HG03025 (cell line): ENCODE measurements at regions not wholly inside any gene's neighbourhood (a gene's known extent, or its start where the extent isn't known, plus 50 kb on each side); places are given as distances from the start of the nearest gene placed in this dataset.
"Not testable (repeated sequence)": the region's sequence is repeated elsewhere in the genome, so short reads cannot be mapped to it uniquely, and the experiment has no call there.

Experiments
- ATAC-seq: cut with Tn5 transposase; IDR thresholded peaks from one replicate; pipeline ENCODE4 v1.9.1; 2021; ENCODE audit warnings: mild to moderate bottlenecking, moderate library complexity; ENCODE audit not compliant: unreplicated experiment, low FRiP score

- no peak for ATAC-seq
Measured at GRCh38 chr16:60091071-60091470, 1357.0 kb upstream of the GOT2 start.

- ATAC-seq = no peak
Measured at GRCh38 chr16:60087530-60087929, 1353.4 kb upstream of the GOT2 start.

- ATAC-seq = not testable (repeated sequence)
Measured at GRCh38 chr16:60078819-60079218, 1344.7 kb upstream of the GOT2 start.

- no peak for ATAC-seq
Measured at GRCh38 chr16:60077861-60078260, 1343.7 kb upstream of the GOT2 start.

DNA sequence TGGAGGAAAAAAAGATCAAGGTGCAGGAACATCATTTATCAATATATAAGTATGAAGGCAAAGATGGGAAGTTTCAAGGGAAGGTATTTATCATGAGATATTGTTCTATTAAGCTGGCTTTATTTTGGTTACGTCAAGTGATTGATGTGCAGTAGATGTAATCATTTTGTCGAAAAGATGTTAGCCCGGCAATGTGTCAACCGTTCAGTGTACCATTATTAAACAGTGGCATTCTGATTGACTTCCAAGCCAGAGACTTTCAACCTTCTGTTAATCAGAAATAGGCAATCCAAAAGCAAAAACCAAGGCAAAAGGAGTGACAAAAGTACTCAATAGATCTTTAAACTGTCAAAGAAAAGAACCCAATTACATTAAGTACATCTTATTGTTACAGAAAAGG lies 1340.3 kb upstream of the GOT2 start:
- no peak for ATAC-seq

DNA sequence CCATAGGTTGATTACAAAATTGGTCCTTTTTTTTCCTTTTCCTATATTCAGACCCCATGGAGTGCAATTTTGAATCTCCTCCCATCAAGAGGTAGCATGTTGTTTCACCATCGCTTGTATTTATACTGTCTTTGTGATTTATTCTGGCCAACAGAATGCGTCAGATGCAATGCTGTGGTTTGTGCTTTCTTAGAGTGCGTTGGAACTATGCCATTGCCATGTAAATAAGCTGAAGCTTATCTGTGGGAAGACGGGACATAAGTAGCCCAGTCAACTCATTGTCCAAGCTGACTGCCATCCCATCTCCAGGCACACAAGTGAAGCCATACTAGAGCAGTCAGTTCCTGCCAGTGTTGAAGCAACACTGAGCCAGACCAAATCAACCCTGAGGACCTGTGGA lies 1339.3 kb upstream of the GOT2 start:
- no peak for ATAC-seq

DNA sequence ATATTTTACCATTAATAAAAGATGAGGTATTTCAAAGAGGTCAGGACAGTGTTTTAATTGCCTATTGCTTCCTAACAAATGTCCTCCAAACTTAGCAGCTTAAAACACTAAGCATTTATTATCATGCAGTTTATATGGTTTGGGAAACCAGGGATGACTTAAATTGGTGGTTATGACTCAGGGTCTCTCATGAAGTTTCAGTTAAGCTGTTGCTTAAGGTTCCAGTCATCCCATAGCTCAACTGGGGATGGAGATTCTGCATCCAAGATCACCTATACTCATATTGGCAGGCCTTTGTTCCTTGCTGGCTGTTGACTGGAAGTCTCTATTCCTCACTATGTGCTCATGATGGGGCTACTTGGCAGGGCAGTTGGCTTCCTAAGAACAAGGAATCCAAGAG lies 1329.9 kb upstream of the GOT2 start:
- ATAC-seq = no peak

GRCh38 chr16:60061396-60061795 lies 1327.3 kb upstream of the GOT2 start:
- no peak for ATAC-seq

DNA sequence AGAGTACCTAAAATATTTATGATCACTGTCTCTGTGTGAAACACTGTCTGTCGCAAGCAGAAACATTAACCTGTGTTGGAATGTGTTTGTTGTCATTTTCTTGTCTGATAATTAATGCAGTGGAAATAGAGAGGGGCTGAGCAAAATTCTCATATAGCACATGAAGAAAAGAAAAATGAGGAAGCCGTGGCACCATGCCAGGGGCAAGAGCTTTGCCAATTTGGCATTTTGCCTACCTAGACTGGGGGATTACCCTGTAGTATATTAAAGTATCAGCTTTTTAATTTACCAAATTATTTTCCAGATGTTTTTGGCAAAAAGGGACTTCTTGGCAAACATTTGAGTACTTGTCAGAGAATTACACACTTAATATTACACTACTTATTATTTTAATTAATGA lies 1326.6 kb upstream of the GOT2 start:
- ATAC-seq = no peak

DNA sequence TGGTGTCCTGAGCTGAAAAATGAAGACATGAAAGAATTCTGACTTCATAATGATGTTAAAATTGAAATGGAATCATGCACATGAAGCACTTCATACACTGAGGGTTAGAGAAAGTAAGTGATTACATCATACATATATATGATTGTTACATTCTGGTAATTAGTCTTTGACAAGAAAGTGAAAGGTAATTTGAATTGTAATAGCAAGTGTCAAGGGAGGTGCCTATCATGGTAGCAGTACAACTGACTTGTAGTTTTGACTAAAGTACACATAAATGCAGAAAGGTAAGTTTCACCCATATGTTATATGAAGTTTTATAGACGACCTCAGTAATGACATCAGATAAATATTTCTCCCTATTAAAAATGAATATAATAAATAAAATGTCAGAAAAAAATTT lies 1325.0 kb upstream of the GOT2 start:
- no peak for ATAC-seq

GRCh38 chr16:60041671-60042070 lies 1307.6 kb upstream of the GOT2 start:
- no peak for ATAC-seq

DNA sequence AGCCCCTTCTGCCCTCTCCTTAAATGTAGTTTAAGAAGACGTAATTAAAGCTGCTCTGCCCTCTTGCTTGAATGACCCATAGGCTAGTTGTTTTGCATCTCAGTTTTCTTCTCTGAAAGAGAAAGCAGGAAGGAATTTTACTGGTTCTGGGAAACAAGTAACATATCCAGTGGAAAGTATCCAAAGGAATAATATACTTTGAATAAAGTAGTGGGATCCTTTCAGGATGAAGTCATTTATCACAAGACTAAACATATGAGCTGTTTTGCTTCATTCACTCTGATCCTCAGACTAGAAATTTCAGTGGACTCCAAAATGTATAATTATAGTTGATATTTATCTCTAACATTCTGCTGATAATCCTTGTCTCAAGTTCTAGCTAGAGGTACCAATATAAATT lies 1297.6 kb upstream of the GOT2 start:
- no peak for ATAC-seq

- ATAC-seq = no peak
Measured at GRCh38 chr16:60027351-60027750, 1293.2 kb upstream of the GOT2 start.

DNA sequence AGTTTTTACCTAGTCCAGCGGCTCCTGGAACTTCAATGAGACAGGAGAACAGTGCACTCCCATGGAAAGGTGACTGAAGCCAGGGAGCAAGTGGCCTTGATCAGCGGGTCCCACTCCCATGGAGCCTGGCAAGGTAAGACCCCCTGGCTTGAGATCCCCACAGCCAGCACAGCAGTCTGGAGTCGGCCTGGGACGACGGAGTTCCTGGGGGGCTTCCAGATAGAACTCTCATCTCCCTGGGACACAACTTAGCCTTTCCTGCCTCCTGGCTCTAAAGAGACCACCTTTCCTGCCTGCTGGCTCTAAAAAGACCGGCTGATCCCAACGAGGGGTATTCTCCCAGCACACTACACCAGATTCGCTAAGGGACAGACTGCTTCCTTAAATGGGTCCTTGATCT lies 1279.0 kb upstream of the GOT2 start:
- no peak for ATAC-seq

- no peak for ATAC-seq
Measured at GRCh38 chr16:60001523-60001922, 1267.4 kb upstream of the GOT2 start.

- ATAC-seq = no peak
Measured at GRCh38 chr16:59997706-59998105, 1263.6 kb upstream of the GOT2 start.

DNA sequence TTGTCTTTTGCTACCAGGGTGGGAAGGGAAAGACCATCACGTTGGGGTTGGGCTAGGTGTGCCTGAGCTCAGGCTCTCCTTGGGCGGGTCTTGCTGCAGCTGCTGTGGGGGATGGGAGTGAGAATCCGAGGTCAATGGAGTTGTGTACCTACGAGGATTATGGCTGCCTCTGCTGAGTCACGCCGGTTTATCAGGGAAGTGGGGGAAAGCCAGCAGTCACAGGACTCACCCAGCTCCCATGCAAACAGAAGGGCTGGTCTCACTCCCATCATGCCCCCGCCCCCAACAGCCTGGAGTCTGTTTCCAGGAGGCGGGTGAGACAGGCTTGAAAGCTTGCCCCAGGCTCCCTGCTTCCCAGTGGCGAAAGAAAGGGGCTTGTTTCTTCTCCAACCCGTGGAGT lies 1259.0 kb upstream of the GOT2 start:
- no peak for ATAC-seq

GRCh38 chr16:59991171-59991570 lies 1257.1 kb upstream of the GOT2 start:
- ATAC-seq = no peak

DNA sequence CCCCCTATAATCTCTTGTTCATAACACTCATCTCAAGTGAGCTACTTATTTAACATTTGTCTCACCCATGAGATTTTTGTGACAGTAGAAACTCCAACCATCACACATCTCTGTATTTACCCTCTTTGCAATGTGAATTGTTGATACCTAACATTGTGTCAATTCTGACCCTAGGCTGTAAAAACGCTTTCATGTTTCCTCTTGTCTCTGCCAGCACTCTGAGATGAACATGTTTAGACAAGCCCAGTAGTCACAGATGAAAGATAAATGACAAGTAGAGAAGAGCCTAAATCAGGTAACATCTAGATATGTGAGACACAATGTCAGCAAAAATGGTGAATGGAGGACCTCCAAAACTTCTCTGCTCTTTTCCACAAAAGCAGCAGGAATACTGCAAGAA lies 1254.5 kb upstream of the GOT2 start:
- no peak for ATAC-seq

DNA sequence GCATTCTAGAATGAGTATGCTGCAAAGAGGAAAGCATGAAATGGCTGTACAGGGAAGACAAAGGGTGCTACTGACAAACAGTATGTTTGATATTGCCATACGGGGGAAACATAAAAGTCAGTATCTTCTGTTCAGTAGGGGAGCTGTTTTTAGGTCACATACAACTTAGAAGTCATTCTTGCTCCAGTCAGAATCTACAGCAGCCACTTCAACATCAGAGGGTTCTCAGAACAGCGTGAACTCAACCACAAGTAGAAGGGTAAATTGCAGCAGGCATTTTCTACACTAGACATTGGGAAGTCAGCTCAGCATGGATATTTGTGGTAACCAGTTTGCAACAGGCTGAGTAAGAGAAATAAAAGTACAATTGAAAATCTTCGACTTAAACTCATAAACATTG lies 1241.8 kb upstream of the GOT2 start:
- ATAC-seq = no peak

GRCh38 chr16:59973966-59974365 lies 1239.8 kb upstream of the GOT2 start:
- ATAC-seq = no peak

- ATAC-seq = no peak
Measured at GRCh38 chr16:59971264-59971663, 1237.1 kb upstream of the GOT2 start.

GRCh38 chr16:59964232-59964924 lies 1230.3 kb upstream of the GOT2 start:
- ATAC-seq = no peak
